ENCODE measurements at regions not wholly inside any gene's neighbourhood (a gene's known extent, or its start where the extent isn't known, plus 50 kb on each side); places are given as distances from the start of the nearest gene placed in this dataset.

- TF ChIP-seq, protein P1, sequence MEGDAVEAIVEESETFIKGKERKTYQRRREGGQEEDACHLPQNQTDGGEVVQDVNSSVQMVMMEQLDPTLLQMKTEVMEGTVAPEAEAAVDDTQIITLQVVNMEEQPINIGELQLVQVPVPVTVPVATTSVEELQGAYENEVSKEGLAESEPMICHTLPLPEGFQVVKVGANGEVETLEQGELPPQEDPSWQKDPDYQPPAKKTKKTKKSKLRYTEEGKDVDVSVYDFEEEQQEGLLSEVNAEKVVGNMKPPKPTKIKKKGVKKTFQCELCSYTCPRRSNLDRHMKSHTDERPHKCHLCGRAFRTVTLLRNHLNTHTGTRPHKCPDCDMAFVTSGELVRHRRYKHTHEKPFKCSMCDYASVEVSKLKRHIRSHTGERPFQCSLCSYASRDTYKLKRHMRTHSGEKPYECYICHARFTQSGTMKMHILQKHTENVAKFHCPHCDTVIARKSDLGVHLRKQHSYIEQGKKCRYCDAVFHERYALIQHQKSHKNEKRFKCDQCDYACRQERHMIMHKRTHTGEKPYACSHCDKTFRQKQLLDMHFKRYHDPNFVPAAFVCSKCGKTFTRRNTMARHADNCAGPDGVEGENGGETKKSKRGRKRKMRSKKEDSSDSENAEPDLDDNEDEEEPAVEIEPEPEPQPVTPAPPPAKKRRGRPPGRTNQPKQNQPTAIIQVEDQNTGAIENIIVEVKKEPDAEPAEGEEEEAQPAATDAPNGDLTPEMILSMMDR (IDR thresholded peaks at IDR 0.05): no peak
- no peak for TF ChIP-seq EZH2 (IDR thresholded peaks at IDR 0.05; ENCODE audit: borderline replicate concordance, insufficient read depth, low read depth, low read length, poor library complexity, severe bottlenecking)
Measured at GRCh38 chr7:106731187-106731586, 70.2 kb upstream of the CCDC71L start.
